ENCODE measurements at regions not wholly inside any gene's neighbourhood (a gene's known extent, or its start where the extent isn't known, plus 50 kb on each side); places are given as distances from the start of the nearest gene placed in this dataset.

DNA sequence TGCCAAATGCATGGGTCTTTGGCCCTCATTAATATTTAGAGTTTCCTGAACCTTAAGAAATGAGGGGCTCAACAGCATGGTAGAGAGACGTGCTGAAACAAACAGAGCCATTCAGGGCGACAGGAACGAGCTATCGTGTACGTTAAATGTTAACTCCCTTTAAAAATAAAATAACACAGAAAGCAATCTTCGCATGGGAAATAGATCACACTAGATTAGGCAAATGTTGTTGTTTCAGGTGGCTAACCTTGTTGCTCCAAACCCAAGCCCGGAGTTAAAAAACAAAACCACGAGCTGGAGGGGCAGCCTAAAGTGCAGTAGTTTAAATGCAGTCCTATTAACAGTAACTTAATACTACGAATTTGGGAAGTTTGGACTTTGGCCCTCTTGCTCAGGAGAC, 177.4 kb upstream of the TRIB2 start:
- no peaks in the 10 kb centered on the region for H3K36me3 ChIP-seq (ENCODE audit: control insufficient read depth, insufficient read depth, low read length, severe bottlenecking)
- H3K4me1 ChIP-seq (ENCODE audit: control insufficient read depth, insufficient read depth, low read length): peaks cover 21% of the 10 kb centered on the region
- H3K27me3 ChIP-seq (replicated peaks; ENCODE audit: control insufficient read depth, insufficient read depth, low read length): no peaks in the 10 kb centered on the region
- DNase-seq (ENCODE audit: low read depth): no peak
- no peaks in the 10 kb centered on the region for H3K9me3 ChIP-seq (ENCODE audit: control insufficient read depth, low read length)
- H3K9ac ChIP-seq (ENCODE audit: low read length): no peak overlapping the region
- no peak overlapping the region for H3K4me3 ChIP-seq (ENCODE audit: low read length)

GRCh38 chr2:12539776-12540562, 176.8 kb upstream of the TRIB2 start:
- Histone ChIP-seq H3K4me1 (ENCODE audit: control insufficient read depth, insufficient read depth, low read length) (peaks cover 22% of the 10 kb centered on the region), H3K36me3 (ENCODE audit: control insufficient read depth, insufficient read depth, low read length, severe bottlenecking) (no peaks in the 10 kb centered on the region), H3K4me3 (ENCODE audit: low read length) (no peak overlapping the region), H3K9me3 (ENCODE audit: control insufficient read depth, low read length) (no peaks in the 10 kb centered on the region), H3K9ac (ENCODE audit: low read length) (no peak overlapping the region), H3K27me3 (replicated peaks; ENCODE audit: control insufficient read depth, insufficient read depth, low read length) (no peaks in the 10 kb centered on the region)
- no peak for DNase-seq (ENCODE audit: low read depth)

GRCh38 chr2:12543076-12543977, 173.4 kb upstream of the TRIB2 start:
- H3K4me1 ChIP-seq (ENCODE audit: control insufficient read depth, insufficient read depth, low read length): peaks cover 16% of the 10 kb centered on the region
- H3K36me3 ChIP-seq (ENCODE audit: control insufficient read depth, insufficient read depth, low read length, severe bottlenecking): no peaks in the 10 kb centered on the region
- H3K9ac ChIP-seq (ENCODE audit: low read length): no peak overlapping the region
- no peaks in the 10 kb centered on the region for H3K27me3 ChIP-seq (replicated peaks; ENCODE audit: control insufficient read depth, insufficient read depth, low read length)
- DNase-seq (ENCODE audit: low read depth): no peak
- no peak overlapping the region for H3K4me3 ChIP-seq (ENCODE audit: low read length)
- H3K9me3 ChIP-seq (ENCODE audit: control insufficient read depth, low read length): no peaks in the 10 kb centered on the region

- Histone ChIP-seq H3K27me3 (replicated peaks; ENCODE audit: control insufficient read depth, insufficient read depth, low read length) (no peaks in the 10 kb centered on the region), H3K4me1 (ENCODE audit: control insufficient read depth, insufficient read depth, low read length) (peaks cover 16% of the 10 kb centered on the region)
- DNase-seq (ENCODE audit: low read depth): peak; percentile 92
Measured at GRCh38 chr2:12543978-12544558, 172.7 kb upstream of the TRIB2 start.

DNA sequence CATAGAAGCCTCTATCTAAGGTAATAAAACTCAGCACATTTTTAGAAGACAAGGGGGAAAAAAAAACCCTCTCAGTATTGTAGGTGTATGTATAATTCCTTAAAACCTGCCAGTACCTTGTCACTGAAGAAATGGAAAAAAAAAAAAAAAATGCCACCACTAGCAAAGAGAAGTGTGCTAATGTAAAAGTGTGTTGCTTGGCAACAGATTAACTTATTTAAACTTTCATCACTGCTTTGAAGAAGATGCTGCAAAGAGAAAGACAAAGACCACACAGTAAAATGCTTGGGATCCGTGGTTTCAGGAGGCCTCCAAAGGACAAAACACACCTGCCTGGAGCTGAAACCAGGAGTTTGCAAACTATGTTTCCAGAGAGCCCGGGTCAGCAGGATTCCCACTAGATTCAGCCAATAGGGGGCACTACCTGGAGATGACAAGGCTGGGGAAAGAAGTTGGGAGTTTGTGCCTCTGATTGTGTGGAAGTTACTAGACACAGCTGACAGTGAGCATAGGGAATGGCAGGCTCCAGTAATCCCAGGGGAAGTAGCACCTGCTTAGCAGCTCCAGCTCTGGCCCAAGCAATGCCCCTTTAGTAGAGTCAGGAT, 169.1 kb upstream of the TRIB2 start:
- H3K4me3 ChIP-seq (ENCODE audit: low read length): no peak overlapping the region
- H3K4me1 ChIP-seq (ENCODE audit: control insufficient read depth, insufficient read depth, low read length): peaks cover 16% of the 10 kb centered on the region
- H3K36me3 ChIP-seq (ENCODE audit: control insufficient read depth, insufficient read depth, low read length, severe bottlenecking): no peaks in the 10 kb centered on the region
- DNase-seq (ENCODE audit: low read depth): no peak
- H3K9me3 ChIP-seq (ENCODE audit: control insufficient read depth, low read length): no peaks in the 10 kb centered on the region
- H3K27me3 ChIP-seq (replicated peaks; ENCODE audit: control insufficient read depth, insufficient read depth, low read length): no peaks in the 10 kb centered on the region
- no peak overlapping the region for H3K9ac ChIP-seq (ENCODE audit: low read length)

More at GRCh38 chr2:12543978-12544558, 172.7 kb upstream of the TRIB2 start:
- Histone ChIP-seq H3K36me3 (ENCODE audit: control insufficient read depth, insufficient read depth, low read length, severe bottlenecking) (no peaks in the 10 kb centered on the region), H3K9me3 (ENCODE audit: control insufficient read depth, low read length) (no peaks in the 10 kb centered on the region), H3K9ac (ENCODE audit: low read length) (no peak overlapping the region), H3K4me3 (ENCODE audit: low read length) (no peak overlapping the region)

DNA sequence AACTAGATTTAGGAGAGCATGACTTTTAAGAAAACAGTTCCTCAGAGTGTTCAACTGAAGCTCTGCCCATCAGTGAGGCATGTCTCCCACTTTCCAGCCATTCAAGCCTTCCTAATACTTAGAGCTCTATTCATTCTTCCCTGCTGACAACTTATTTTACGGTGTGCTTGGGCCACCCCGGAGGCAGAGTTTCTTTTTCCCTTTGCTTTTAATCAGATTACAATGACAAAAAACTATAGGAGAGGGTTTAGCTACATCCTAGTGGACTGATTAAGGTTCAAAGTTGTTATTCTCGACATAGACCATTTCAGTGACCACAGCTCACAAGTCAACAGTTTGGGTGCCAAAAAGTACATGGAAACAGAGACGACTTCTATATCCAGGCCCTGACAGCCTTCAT, 167.8 kb upstream of the TRIB2 start:
- no peak overlapping the region for H3K9ac ChIP-seq (ENCODE audit: low read length)
- no peak overlapping the region for H3K4me3 ChIP-seq (ENCODE audit: low read length)
- DNase-seq (ENCODE audit: low read depth): no peak
- H3K36me3 ChIP-seq (ENCODE audit: control insufficient read depth, insufficient read depth, low read length, severe bottlenecking): no peaks in the 10 kb centered on the region
- no peaks in the 10 kb centered on the region for H3K27me3 ChIP-seq (replicated peaks; ENCODE audit: control insufficient read depth, insufficient read depth, low read length)
- H3K9me3 ChIP-seq (ENCODE audit: control insufficient read depth, low read length): no peaks in the 10 kb centered on the region
- H3K4me1 ChIP-seq (ENCODE audit: control insufficient read depth, insufficient read depth, low read length): peaks cover 9% of the 10 kb centered on the region

DNA sequence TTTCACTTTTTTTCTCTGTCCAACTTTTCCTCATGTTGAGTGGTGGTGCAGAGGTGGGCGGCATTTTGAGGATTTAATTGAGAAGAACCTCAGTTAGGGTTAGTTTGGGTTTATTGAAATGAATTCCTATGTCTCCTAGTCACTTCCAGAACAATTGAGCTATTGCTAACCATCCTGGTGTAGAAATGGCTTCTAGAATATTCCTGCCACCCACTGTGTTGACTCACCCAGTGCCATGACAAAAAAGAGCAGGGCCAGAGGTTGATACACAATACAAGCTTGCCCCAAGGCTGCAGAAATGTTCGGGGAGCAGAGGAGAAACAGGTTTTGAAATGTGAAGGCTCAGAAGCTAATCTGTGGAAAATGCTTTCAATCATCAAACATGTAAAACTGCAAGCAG, 167.1 kb upstream of the TRIB2 start:
- Histone ChIP-seq H3K36me3 (ENCODE audit: control insufficient read depth, insufficient read depth, low read length, severe bottlenecking) (no peaks in the 10 kb centered on the region), H3K9me3 (ENCODE audit: control insufficient read depth, low read length) (no peaks in the 10 kb centered on the region), H3K4me3 (ENCODE audit: low read length) (no peak overlapping the region), H3K9ac (ENCODE audit: low read length) (no peak overlapping the region), H3K4me1 (ENCODE audit: control insufficient read depth, insufficient read depth, low read length) (peaks cover 3% of the 10 kb centered on the region), H3K27me3 (replicated peaks; ENCODE audit: control insufficient read depth, insufficient read depth, low read length) (no peaks in the 10 kb centered on the region)
- DNase-seq (ENCODE audit: low read depth): peak; percentile 61

GRCh38 chr2:12552092-12552491, 164.6 kb upstream of the TRIB2 start:
- no peak for DNase-seq (ENCODE audit: low read depth)
- H3K9ac ChIP-seq (ENCODE audit: low read length): no peak overlapping the region

GRCh38 chr2:12554224-12555011, 162.3 kb upstream of the TRIB2 start:
- Histone ChIP-seq H3K4me3 (ENCODE audit: low read length) (no peak overlapping the region), H3K9me3 (ENCODE audit: control insufficient read depth, low read length) (no peaks in the 10 kb centered on the region), H3K9ac (ENCODE audit: low read length) (no peak overlapping the region), H3K36me3 (ENCODE audit: control insufficient read depth, insufficient read depth, low read length, severe bottlenecking) (no peaks in the 10 kb centered on the region), H3K27me3 (replicated peaks; ENCODE audit: control insufficient read depth, insufficient read depth, low read length) (no peaks in the 10 kb centered on the region), H3K4me1 (ENCODE audit: control insufficient read depth, insufficient read depth, low read length) (peaks cover 13% of the 10 kb centered on the region)
- no peak for DNase-seq (ENCODE audit: low read depth)

More at GRCh38 chr2:12552092-12552491, 164.6 kb upstream of the TRIB2 start:
- Histone ChIP-seq H3K4me3 (ENCODE audit: low read length) (no peak overlapping the region), H3K4me1 (ENCODE audit: control insufficient read depth, insufficient read depth, low read length) (peaks cover 13% of the 10 kb centered on the region), H3K36me3 (ENCODE audit: control insufficient read depth, insufficient read depth, low read length, severe bottlenecking) (no peaks in the 10 kb centered on the region), H3K27me3 (replicated peaks; ENCODE audit: control insufficient read depth, insufficient read depth, low read length) (no peaks in the 10 kb centered on the region), H3K9me3 (ENCODE audit: control insufficient read depth, low read length) (no peaks in the 10 kb centered on the region)

GRCh38 chr2:12555012-12555645, 161.6 kb upstream of the TRIB2 start:
- no peak overlapping the region for H3K9ac ChIP-seq (ENCODE audit: low read length)
- H3K36me3 ChIP-seq (ENCODE audit: control insufficient read depth, insufficient read depth, low read length, severe bottlenecking): no peaks in the 10 kb centered on the region
- peaks cover 13% of the 10 kb centered on the region for H3K4me1 ChIP-seq (ENCODE audit: control insufficient read depth, insufficient read depth, low read length)
- H3K9me3 ChIP-seq (ENCODE audit: control insufficient read depth, low read length): no peaks in the 10 kb centered on the region
- DNase-seq (ENCODE audit: low read depth): peak; percentile 68
- H3K27me3 ChIP-seq (replicated peaks; ENCODE audit: control insufficient read depth, insufficient read depth, low read length): no peaks in the 10 kb centered on the region
- H3K4me3 ChIP-seq (ENCODE audit: low read length): no peak overlapping the region

Measured in adipocyte (in vitro differentiated cells).